ENCODE measurements at regions not wholly inside any gene's neighbourhood (a gene's known extent, or its start where the extent isn't known, plus 50 kb on each side); places are given as distances from the start of the nearest gene placed in this dataset.

DNA sequence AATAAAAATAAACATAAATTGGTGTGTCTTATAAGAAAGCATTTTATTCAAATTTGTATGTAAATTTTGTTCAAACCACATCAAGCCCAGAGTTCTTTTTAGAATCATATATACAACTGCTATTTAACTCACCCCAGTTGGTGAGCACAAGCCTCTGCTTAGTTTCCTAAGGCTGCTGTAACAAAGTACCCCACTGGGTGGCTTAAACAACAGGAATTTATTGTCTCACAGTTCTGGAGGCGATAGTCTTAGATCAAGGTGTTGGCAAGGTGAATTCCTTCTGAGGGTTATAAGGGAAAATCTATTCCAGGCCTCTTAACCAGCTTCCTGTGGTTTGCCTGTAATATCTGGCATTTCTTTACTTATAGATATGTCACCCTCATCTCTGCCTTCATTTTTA is 1133.5 kb downstream of the OLFM4 start (continued):
- no peak for TF ChIP-seq KDM1A (IDR thresholded peaks at IDR 0.05; ENCODE audit: borderline replicate concordance, low read length)
- no peak for TF ChIP-seq NRF1 (IDR thresholded peaks at IDR 0.05; ENCODE audit: low read depth, low read length)
- TF ChIP-seq, protein P1, sequence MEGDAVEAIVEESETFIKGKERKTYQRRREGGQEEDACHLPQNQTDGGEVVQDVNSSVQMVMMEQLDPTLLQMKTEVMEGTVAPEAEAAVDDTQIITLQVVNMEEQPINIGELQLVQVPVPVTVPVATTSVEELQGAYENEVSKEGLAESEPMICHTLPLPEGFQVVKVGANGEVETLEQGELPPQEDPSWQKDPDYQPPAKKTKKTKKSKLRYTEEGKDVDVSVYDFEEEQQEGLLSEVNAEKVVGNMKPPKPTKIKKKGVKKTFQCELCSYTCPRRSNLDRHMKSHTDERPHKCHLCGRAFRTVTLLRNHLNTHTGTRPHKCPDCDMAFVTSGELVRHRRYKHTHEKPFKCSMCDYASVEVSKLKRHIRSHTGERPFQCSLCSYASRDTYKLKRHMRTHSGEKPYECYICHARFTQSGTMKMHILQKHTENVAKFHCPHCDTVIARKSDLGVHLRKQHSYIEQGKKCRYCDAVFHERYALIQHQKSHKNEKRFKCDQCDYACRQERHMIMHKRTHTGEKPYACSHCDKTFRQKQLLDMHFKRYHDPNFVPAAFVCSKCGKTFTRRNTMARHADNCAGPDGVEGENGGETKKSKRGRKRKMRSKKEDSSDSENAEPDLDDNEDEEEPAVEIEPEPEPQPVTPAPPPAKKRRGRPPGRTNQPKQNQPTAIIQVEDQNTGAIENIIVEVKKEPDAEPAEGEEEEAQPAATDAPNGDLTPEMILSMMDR (IDR thresholded peaks at IDR 0.05; ENCODE audit: control extremely low read depth in 1 of 3, insufficient read depth in 1 of 3, low read depth in 1 of 3, low read length in 3 of 3), result peak in 2 of 3 experiments; percentile 42 to 45; a peak in 3 of 4 replicates
- no peak for TF ChIP-seq SP4 (IDR thresholded peaks at IDR 0.05; ENCODE audit: low read length)
- no peak for TF ChIP-seq JUND (IDR thresholded peaks at IDR 0.05; ENCODE audit: low read length)

All from H1 (cell line).